ENCODE measurements at regions not wholly inside any gene's neighbourhood (a gene's known extent, or its start where the extent isn't known, plus 50 kb on each side); places are given as distances from the start of the nearest gene placed in this dataset.

GRCh38 chr5:97801461-97801860 lies 618.4 kb upstream of the RIOK2 start:
- in situ Hi-C loops (cut with HindIII; ENCODE audit: low pct_unique_long_range_greater_than_20kb, low sequenced_read_pairs) = no loop called here
- POLR2A ChIA-PET = no interaction called here
- no peak for DNase-seq (ENCODE audit: low read depth, low spot score)

GRCh38 chr5:97820138-97820537 lies 637.1 kb upstream of the RIOK2 start:
- intact Hi-C loops (cut with micrococcal nuclease; ENCODE audit: unreplicated experiment) (no loop called here), in situ Hi-C loops (cut with HindIII; ENCODE audit: low pct_unique_long_range_greater_than_20kb, low sequenced_read_pairs) (no loop called here)
- Histone ChIP-seq H3K4me3 (ENCODE audit: low read depth in 2 of 2, low read length in 2 of 2) (no peak overlapping the region), H3K27ac (ENCODE audit: low read length) (no peak overlapping the region), H3K36me3 (ENCODE audit: control insufficient read depth, insufficient read depth, low read length) (no peaks in the 10 kb centered on the region), H3K27me3 (ENCODE audit: control insufficient read depth, insufficient read depth, low read length) (no peaks in the 10 kb centered on the region), H3K9me3 (ENCODE audit: control insufficient read depth, insufficient read depth, low read depth, low read length) (no peaks in the 10 kb centered on the region), H3K4me1 (ENCODE audit: control insufficient read depth, insufficient read depth, low read length) (no peaks in the 10 kb centered on the region)
- ChIA-PET POLR2A (no interaction called here), CTCF (no interaction called here)
- no TSS peak for BruUV-seq (replicated peaks)
- DNase-seq (ENCODE audit: low read depth, low spot score) (no peak), ATAC-seq (no peak)
- TF ChIP-seq CTCF (IDR thresholded peaks at IDR 0.05) = no peak
- TF ChIP-seq TCF7L2 (IDR thresholded peaks at IDR 0.05; ENCODE audit: low read depth, low read length) = no peak
- TF ChIP-seq REST (IDR thresholded peaks at IDR 0.05; ENCODE audit: insufficient read depth in 1 of 2, low read depth in 2 of 2, low read length in 1 of 2) = no peak
- TF ChIP-seq POLR2AphosphoS5 (IDR thresholded peaks at IDR 0.05; ENCODE audit: low read depth, low read length) = no peak
- no peak for TF ChIP-seq SIN3A (IDR thresholded peaks at IDR 0.05; ENCODE audit: borderline replicate concordance, insufficient read depth, low read depth, low read length)

More at GRCh38 chr5:97801461-97801860, 618.4 kb upstream of the RIOK2 start:
- no peaks in the 10 kb centered on the region for H3K4me1 ChIP-seq (ENCODE audit: control insufficient read depth, insufficient read depth, low read length)
- intact Hi-C loops (cut with micrococcal nuclease; ENCODE audit: unreplicated experiment) = no loop called here
- H3K9me3 ChIP-seq (ENCODE audit: control insufficient read depth, insufficient read depth, low read depth, low read length) = peaks cover 3% of the 10 kb centered on the region; the same call in 1 of the 2 replicates
- no peaks in the 10 kb centered on the region for H3K27me3 ChIP-seq (ENCODE audit: control insufficient read depth, insufficient read depth, low read length)
- TF ChIP-seq CTCF (IDR thresholded peaks at IDR 0.05) (no peak), POLR2AphosphoS5 (IDR thresholded peaks at IDR 0.05; ENCODE audit: low read depth, low read length) (no peak), TCF7L2 (IDR thresholded peaks at IDR 0.05; ENCODE audit: low read depth, low read length) (no peak), SIN3A (IDR thresholded peaks at IDR 0.05; ENCODE audit: borderline replicate concordance, insufficient read depth, low read depth, low read length) (no peak), REST (IDR thresholded peaks at IDR 0.05; ENCODE audit: insufficient read depth in 1 of 2, low read depth in 2 of 2, low read length in 1 of 2) (no peak)
- no peak for ATAC-seq
- H3K36me3 ChIP-seq (ENCODE audit: control insufficient read depth, insufficient read depth, low read length) = no peaks in the 10 kb centered on the region
- H3K27ac ChIP-seq (ENCODE audit: low read length) = no peak overlapping the region
- no peak overlapping the region for H3K4me3 ChIP-seq (ENCODE audit: low read depth in 2 of 2, low read length in 2 of 2)
- CTCF ChIA-PET = no interaction called here
- no TSS peak for BruUV-seq (replicated peaks)
